ENCODE measurements at regions not wholly inside any gene's neighbourhood (a gene's known extent, or its start where the extent isn't known, plus 50 kb on each side); places are given as distances from the start of the nearest gene placed in this dataset.

DNA sequence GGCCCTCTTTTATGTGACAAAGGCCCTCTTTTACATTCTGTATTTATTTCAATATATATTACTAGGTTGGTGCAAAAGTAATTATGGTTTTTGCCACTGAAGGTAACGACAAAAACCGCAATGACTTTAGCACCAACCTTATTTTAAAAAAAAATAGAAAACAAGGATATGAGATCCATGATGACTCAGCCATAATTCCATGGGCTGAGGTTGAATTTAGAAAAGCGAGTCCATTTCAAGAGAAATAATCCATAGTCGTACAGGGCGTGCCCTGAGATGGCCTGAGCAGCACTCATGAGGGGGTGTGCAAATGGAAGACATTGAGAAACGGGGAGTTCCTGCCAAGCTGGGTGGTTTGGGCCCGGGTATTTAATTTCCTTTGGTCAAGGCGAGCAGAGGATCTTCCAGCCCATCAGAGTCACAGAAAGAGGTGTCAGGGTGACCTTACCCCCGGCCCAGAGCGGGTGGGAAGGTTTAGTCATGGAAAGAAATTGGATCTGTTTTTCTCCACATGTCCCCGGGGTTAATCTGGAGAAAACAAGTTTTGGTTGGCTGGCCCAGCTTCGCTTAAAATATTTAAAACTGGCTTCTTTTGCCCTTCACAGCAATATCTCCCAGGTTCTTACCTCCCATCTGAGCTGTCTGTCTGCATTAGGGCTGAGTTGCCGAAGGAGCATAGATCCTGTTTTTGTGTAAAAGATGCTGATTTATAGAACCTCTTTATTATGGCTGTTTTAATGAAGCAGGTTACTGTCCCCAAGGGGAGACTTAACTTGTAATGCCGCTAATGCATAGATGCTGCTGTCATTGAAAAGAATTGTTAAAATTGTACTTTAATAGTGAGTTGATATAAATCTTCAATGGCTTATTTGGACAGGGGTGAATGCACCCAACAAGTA lies 255.6 kb downstream of the PREX1 start:
- intact Hi-C loops (cut with micrococcal nuclease), result no loop called here
- H3K36me3 ChIP-seq, result no peaks in the 10 kb centered on the region
- no peak overlapping the region for H3K4me3 ChIP-seq
- H3K27ac ChIP-seq (replicated peaks), result no peak overlapping the region
- no peak for DNase-seq
- peaks cover 17% of the 10 kb centered on the region for H3K27me3 ChIP-seq (ENCODE audit: low read depth)
- no peaks in the 10 kb centered on the region for H3K4me1 ChIP-seq
- H3K9me3 ChIP-seq (replicated peaks), result no peaks in the 10 kb centered on the region
- TF ChIP-seq, protein P1, sequence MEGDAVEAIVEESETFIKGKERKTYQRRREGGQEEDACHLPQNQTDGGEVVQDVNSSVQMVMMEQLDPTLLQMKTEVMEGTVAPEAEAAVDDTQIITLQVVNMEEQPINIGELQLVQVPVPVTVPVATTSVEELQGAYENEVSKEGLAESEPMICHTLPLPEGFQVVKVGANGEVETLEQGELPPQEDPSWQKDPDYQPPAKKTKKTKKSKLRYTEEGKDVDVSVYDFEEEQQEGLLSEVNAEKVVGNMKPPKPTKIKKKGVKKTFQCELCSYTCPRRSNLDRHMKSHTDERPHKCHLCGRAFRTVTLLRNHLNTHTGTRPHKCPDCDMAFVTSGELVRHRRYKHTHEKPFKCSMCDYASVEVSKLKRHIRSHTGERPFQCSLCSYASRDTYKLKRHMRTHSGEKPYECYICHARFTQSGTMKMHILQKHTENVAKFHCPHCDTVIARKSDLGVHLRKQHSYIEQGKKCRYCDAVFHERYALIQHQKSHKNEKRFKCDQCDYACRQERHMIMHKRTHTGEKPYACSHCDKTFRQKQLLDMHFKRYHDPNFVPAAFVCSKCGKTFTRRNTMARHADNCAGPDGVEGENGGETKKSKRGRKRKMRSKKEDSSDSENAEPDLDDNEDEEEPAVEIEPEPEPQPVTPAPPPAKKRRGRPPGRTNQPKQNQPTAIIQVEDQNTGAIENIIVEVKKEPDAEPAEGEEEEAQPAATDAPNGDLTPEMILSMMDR (IDR thresholded peaks at IDR 0.05; ENCODE audit: borderline replicate concordance), result no peak

DNA sequence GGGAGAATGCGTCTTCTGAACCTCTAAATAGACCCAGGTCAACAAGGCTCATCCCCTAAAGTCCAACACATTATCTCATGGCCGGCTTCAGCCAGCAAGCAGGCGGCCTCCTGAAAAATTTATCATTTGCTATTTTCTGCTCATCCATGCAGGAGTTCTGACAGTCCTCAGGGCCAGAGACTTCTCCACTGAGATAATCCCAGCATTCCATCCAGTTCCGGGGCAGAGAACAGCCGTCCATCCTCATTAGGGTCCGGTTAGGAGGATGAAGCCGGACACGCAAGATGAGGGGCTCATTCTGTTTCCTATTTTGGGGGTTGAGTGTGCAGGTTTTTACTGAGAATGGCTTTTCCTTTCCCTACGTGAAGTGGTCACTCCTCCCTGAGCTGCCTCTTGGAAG lies 258.1 kb downstream of the PREX1 start:
- no peak for DNase-seq
- H3K4me1 ChIP-seq, result no peaks in the 10 kb centered on the region
- H3K36me3 ChIP-seq, result no peaks in the 10 kb centered on the region
- H3K27me3 ChIP-seq (ENCODE audit: low read depth), result peaks cover 41% of the 10 kb centered on the region
- no peak overlapping the region for H3K4me3 ChIP-seq
- no peak overlapping the region for H3K27ac ChIP-seq (replicated peaks)
- intact Hi-C loops (cut with micrococcal nuclease), result no loop called here
- no peaks in the 10 kb centered on the region for H3K9me3 ChIP-seq (replicated peaks)
- TF ChIP-seq, protein P1 (IDR thresholded peaks at IDR 0.05; ENCODE audit: borderline replicate concordance), result no peak

DNA sequence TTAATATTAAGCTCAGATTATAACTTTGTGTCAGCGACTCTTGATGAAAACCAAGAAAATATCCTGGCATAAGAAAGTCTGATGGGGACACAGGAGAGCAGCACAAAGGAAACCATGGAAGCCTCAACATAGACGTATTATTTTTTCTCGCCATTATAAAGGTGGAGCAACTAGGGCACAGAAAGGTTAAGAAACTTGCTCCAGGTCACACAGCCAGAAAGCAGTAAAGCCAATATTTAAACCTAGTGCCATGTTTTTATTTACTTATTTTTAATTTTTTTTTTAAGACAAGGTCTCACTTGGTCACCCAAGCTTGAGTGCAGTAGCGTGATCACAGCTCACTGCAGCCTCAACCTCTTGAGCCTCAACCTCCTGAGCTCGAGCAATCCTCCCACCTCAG lies 259.3 kb downstream of the PREX1 start:
- Histone ChIP-seq H3K4me3 (no peak overlapping the region), H3K4me1 (no peaks in the 10 kb centered on the region), H3K36me3 (no peaks in the 10 kb centered on the region), H3K27ac (replicated peaks) (no peak overlapping the region), H3K27me3 (ENCODE audit: low read depth) (peaks cover 48% of the 10 kb centered on the region), H3K9me3 (replicated peaks) (peaks cover 5% of the 10 kb centered on the region)
- intact Hi-C loops (cut with micrococcal nuclease), result no loop called here
- no peak for DNase-seq
- TF ChIP-seq, protein P1 (IDR thresholded peaks at IDR 0.05; ENCODE audit: borderline replicate concordance), result no peak

DNA sequence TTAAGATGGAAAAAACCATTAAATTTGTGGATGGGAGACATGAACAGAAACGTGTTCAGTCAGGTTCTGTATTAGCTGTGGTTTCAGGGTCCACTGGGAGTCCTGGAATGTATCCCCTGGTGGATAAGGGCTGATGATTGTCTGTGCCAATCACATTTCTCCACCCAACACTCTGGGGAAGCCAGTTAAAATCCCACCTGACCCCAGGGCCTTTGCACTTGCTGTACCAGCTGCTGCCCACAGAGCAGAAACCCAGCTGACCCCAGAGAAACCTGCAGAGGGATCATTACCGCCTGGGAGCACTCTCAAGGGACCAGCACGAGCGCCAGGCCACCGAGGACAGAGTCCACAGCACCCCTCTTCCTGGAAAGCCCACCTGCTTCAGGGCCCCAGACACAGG lies 260.7 kb downstream of the PREX1 start:
- Histone ChIP-seq H3K27ac (replicated peaks) (no peak overlapping the region), H3K9me3 (replicated peaks) (peaks cover 5% of the 10 kb centered on the region), H3K4me1 (no peaks in the 10 kb centered on the region), H3K27me3 (ENCODE audit: low read depth) (peaks cover 46% of the 10 kb centered on the region), H3K4me3 (no peak overlapping the region), H3K36me3 (no peaks in the 10 kb centered on the region)
- DNase-seq, result no peak
- intact Hi-C loops (cut with micrococcal nuclease), result no loop called here
- TF ChIP-seq, protein P1 (IDR thresholded peaks at IDR 0.05; ENCODE audit: borderline replicate concordance), result no peak

DNA sequence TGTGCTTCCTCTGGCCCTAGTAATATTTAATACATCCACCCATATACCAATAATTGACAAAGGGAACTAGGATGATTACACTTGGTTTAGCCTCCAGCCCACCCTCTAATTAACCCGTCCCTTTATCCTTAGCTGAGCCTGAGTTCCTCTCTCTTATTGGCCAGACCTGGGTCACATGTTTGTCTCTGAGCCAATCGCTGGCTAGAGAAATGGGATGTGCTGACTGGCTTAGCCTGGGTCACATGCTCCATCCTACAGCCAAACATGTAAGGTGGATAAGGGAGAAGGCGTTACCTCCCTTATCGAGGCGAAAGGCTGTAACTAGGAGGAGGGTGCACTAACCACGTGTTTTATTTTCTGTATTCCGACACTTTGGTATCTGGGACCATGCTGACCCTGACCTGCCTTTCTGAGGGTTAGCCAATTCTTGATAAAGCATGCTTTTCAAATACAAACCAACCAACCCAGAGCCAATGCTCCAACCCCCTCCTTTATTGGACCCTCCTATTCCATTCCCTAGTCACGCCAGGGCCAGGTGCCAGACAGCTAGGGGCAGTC lies 262.7 kb downstream of the PREX1 start:
- no peaks in the 10 kb centered on the region for H3K4me1 ChIP-seq
- H3K27ac ChIP-seq (replicated peaks), result no peak overlapping the region
- no peak for DNase-seq
- H3K36me3 ChIP-seq, result no peaks in the 10 kb centered on the region
- intact Hi-C loops (cut with micrococcal nuclease), result no loop called here
- H3K27me3 ChIP-seq (ENCODE audit: low read depth), result peaks cover 40% of the 10 kb centered on the region
- TF ChIP-seq, protein P1 (IDR thresholded peaks at IDR 0.05; ENCODE audit: borderline replicate concordance), result no peak
- H3K9me3 ChIP-seq (replicated peaks), result peaks cover 5% of the 10 kb centered on the region
- no peak overlapping the region for H3K4me3 ChIP-seq
